SK-N-SH (cell line): ENCODE measurements at regions not wholly inside any gene's neighbourhood (a gene's known extent, or its start where the extent isn't known, plus 50 kb on each side); places are given as distances from the start of the nearest gene placed in this dataset.

ENCODE experiments used
- CTCF ChIA-PET: fragments of 300-600, 350-600 bp; formaldehyde crosslinking; extraction: SDS; loops from one replicate; lab custom pipeline; 2021; lab: Yijun Ruan, JAX
- POLR2A ChIA-PET: fragments of 350-600 bp; sonication (Branson Sonifier 250); formaldehyde crosslinking; extraction: SDS; loops from one replicate; lab custom pipeline; 2020; ENCODE audit warnings: antibody characterized with exemption, inconsistent platforms; lab: Yijun Ruan, JAX
- DNase-seq: peaks from one replicate; pipeline ENCODE4 v3.0.0; 2012
- H2AFZ ChIP-seq: fragments of 200-600 bp; sonication (generic); 2 replicates; pipeline ENCODE4 v1.8.1; 2016; ENCODE audit warnings: antibody characterized with exemption, mild to moderate bottlenecking, low read depth
- H3F3A ChIP-seq: fragments of 200-600 bp; sonication (generic); replicated peaks from 2 replicates; pipeline ENCODE3; 2016; ENCODE audit warnings: antibody characterized with exemption, mild to moderate bottlenecking; ENCODE audit not compliant: insufficient read depth
- H3K27ac ChIP-seq, 2 experiments: fragments of 200-500 bp in 1 of 2; fragments of 200-600 bp in 1 of 2; sonication (Bioruptor generic) in 1 of 2; sonication (generic), shearing (Covaris generic) in 1 of 2; 2 replicates each; pipeline versions ENCODE4 v1.5.1 to v1.6.1; 2014 to 2016; ENCODE audit warnings: low read depth in 2 of 2, inconsistent platforms in 1 of 2, low read length in 1 of 2, mild to moderate bottlenecking in 1 of 2, mixed read lengths in 1 of 2
- H3K27me3 ChIP-seq: fragments of 200-600 bp; sonication (generic), shearing (Covaris generic); 2 replicates; pipeline ENCODE4 v1.6.1; 2016; ENCODE audit warnings: mixed run types; ENCODE audit not compliant: insufficient read depth
- H3K36me3 ChIP-seq, 2 experiments: fragments of 200-500 bp in 1 of 2; fragments of 200-600 bp in 1 of 2; sonication (Bioruptor generic) in 1 of 2; sonication (generic) in 1 of 2; replicated peaks in 1 of 2; 2 replicates each; pipeline versions ENCODE3 to v1.5.1; 2014 to 2016; ENCODE audit warnings: low read length in 1 of 2, mild to moderate bottlenecking in 1 of 2; ENCODE audit not compliant: insufficient read depth in 2 of 2, control insufficient read depth in 1 of 2
- H3K4me1 ChIP-seq, 2 experiments: fragments of 200-500 bp in 1 of 2; fragments of 200-600 bp in 1 of 2; sonication (Bioruptor generic) in 1 of 2; sonication (generic), shearing (Covaris generic) in 1 of 2; 2 replicates each; pipeline versions ENCODE4 v1.5.1 to v1.6.1; 2014 to 2016; ENCODE audit warnings: low read depth in 1 of 2, low read length in 1 of 2, mixed run types in 1 of 2; ENCODE audit not compliant: insufficient read depth in 2 of 2, control insufficient read depth in 1 of 2
- H3K4me2 ChIP-seq: fragments of 200-600 bp; sonication (generic), shearing (Covaris generic); 2 replicates; pipeline ENCODE4 v1.6.1; 2017; ENCODE audit warnings: mixed run types
- H3K4me3 ChIP-seq, 2 experiments: fragments of 200-500 bp in 1 of 2; fragments of 200-600 bp in 1 of 2; sonication (Bioruptor generic) in 1 of 2; sonication (generic), shearing (Covaris generic) in 1 of 2; 2 replicates each; pipeline versions ENCODE4 v1.5.1 to v1.8.1; 2014 to 2016; ENCODE audit warnings: low read depth in 2 of 2, inconsistent platforms in 1 of 2, low read length in 1 of 2, mild to moderate bottlenecking in 1 of 2, mixed read lengths in 1 of 2, moderate library complexity in 1 of 2
- H3K79me2 ChIP-seq: fragments of 200-600 bp; sonication (generic); 2 replicates; pipeline ENCODE4 v1.8.1; 2017; ENCODE audit warnings: mild to moderate bottlenecking; ENCODE audit not compliant: insufficient read depth
- H3K9ac ChIP-seq: fragments of 200-600 bp; sonication (generic); 2 replicates; pipeline ENCODE4 v1.6.1; 2017; ENCODE audit warnings: mixed run types
- H3K9me2 ChIP-seq: fragments of 200-600 bp; sonication (generic); 2 replicates; pipeline ENCODE4 v1.6.1; 2017; ENCODE audit warnings: mixed run types
- H3K9me3 ChIP-seq: fragments of 200-600 bp; sonication (generic); 2 replicates; pipeline ENCODE4 v1.6.1; 2017; ENCODE audit warnings: mixed run types, mild to moderate bottlenecking, moderate library complexity
- H4K20me1 ChIP-seq: fragments of 200-600 bp; sonication (generic); 2 replicates; pipeline ENCODE4 v1.6.1; 2017; ENCODE audit warnings: mild to moderate bottlenecking, mixed run types; ENCODE audit not compliant: insufficient read depth
- CTCF ChIP-seq: fragments of 200-600 bp; sonication (generic); IDR thresholded peaks from 2 replicates; pipeline ENCODE4 v1.6.1; 2017; ENCODE audit warnings: antibody characterized with exemption, mild to moderate bottlenecking, moderate library complexity
- ELF1 ChIP-seq: IDR thresholded peaks from 2 replicates; pipeline ENCODE4 v1.4.0; 2012
- EP300 ChIP-seq, 2 experiments: IDR thresholded peaks; 2 replicates each; pipeline versions ENCODE4 v1.4.0 to v1.6.1; 2012; ENCODE audit warnings: borderline replicate concordance in 1 of 2, low read depth in 1 of 2, low read length in 1 of 2
- EZH2phosphoT487 ChIP-seq: fragments of 200-600 bp; sonication (generic); IDR thresholded peaks from 2 replicates; pipeline ENCODE4 v1.6.1; 2017; ENCODE audit warnings: low read depth, mixed run types, mild to moderate bottlenecking, antibody characterized with exemption, moderate library complexity, borderline replicate concordance
- FOXJ3 ChIP-seq: sonication (generic); formaldehyde crosslinking; IDR thresholded peaks from 2 replicates; pipeline ENCODE4 v1.5.1; 2020; ENCODE audit warnings: mild to moderate bottlenecking, missing genetic modification reagents
- FOXM1 ChIP-seq: IDR thresholded peaks from 2 replicates; pipeline ENCODE4 v1.4.0; 2012; ENCODE audit warnings: low read depth, mild to moderate bottlenecking
- GABPA ChIP-seq: IDR thresholded peaks from 2 replicates; pipeline ENCODE4 v1.4.0; 2012; ENCODE audit warnings: low read depth, mild to moderate bottlenecking
- GATA2 ChIP-seq: sonication (generic); formaldehyde crosslinking; IDR thresholded peaks from 2 replicates; pipeline ENCODE4 v1.5.0; 2020; ENCODE audit warnings: mild to moderate bottlenecking, missing genetic modification reagents
- JUND ChIP-seq: IDR thresholded peaks from 2 replicates; pipeline ENCODE4 v1.4.0; 2012
- MAX ChIP-seq: IDR thresholded peaks from 2 replicates; pipeline ENCODE4 v1.4.0; 2012; ENCODE audit warnings: low read depth
- MXI1 ChIP-seq: IDR thresholded peaks from 2 replicates; pipeline ENCODE4 v1.6.1; 2012; ENCODE audit warnings: mild to moderate bottlenecking, low read depth, low read length, improper control_type of control experiment
- NRF1 ChIP-seq: IDR thresholded peaks from 2 replicates; pipeline ENCODE4 v1.6.1; 2012; ENCODE audit warnings: low read depth, mild to moderate bottlenecking, low read length
- RAD21 ChIP-seq: IDR thresholded peaks from 2 replicates; pipeline ENCODE4 v1.6.1; 2012; ENCODE audit warnings: mild to moderate bottlenecking, low read length
- RCOR1 ChIP-seq: fragments of 150-350 bp; IDR thresholded peaks from 2 replicates; pipeline ENCODE4 v1.6.1; 2017; ENCODE audit warnings: antibody characterized with exemption, low read length
- RFX5 ChIP-seq: IDR thresholded peaks from 2 replicates; pipeline ENCODE4 v1.6.1; 2012; ENCODE audit warnings: mild to moderate bottlenecking, improper control_type of control experiment, low read length
- RXRA ChIP-seq: IDR thresholded peaks from 2 replicates; pipeline ENCODE4 v1.4.0; 2012; ENCODE audit warnings: low read depth, mild to moderate bottlenecking, borderline replicate concordance
- SIN3A ChIP-seq: IDR thresholded peaks from 2 replicates; pipeline ENCODE4 v1.6.1; 2012; ENCODE audit warnings: low read depth, mild to moderate bottlenecking, low read length, moderate library complexity, borderline replicate concordance
- TCF12 ChIP-seq: IDR thresholded peaks from 2 replicates; pipeline ENCODE4 v1.4.0; 2012
- USF2 ChIP-seq: fragments of 150-350 bp; IDR thresholded peaks from 2 replicates; pipeline ENCODE4 v1.6.1; 2017; ENCODE audit warnings: antibody characterized with exemption, low read length, low read depth, borderline replicate concordance
- ZBTB33 ChIP-seq: IDR thresholded peaks from 2 replicates; pipeline ENCODE4 v1.4.0; 2012; ENCODE audit warnings: low read depth, borderline replicate concordance
- WGBS: methylation state at CpG from one replicate; pipeline ENCODE4 v1.1.6; 2017; ENCODE audit warnings: low lambda C conversion rate; 5-methylcytosine and 5-hydroxymethylcytosine counted together

GRCh38 chr3:80055306-80055705 lies 287.5 kb upstream of the ROBO1 start:
- ChIA-PET CTCF (no interaction called here), POLR2A (no interaction called here)
- Histone ChIP-seq H3K27ac (no peak overlapping the region), H3K36me3 (no peaks in the 10 kb centered on the region), H3K4me3 (no peak overlapping the region), H3K9me2 (no peaks in the 10 kb centered on the region), H3K9ac (no peak overlapping the region), H3K9me3 (no peaks in the 10 kb centered on the region), H3K79me2 (no peaks in the 10 kb centered on the region), H3K4me1 (no peaks in the 10 kb centered on the region), H4K20me1 (no peaks in the 10 kb centered on the region), H3K4me2 (no peak overlapping the region), H2AFZ (no peak overlapping the region), H3K27me3 (no peaks in the 10 kb centered on the region), H3F3A (no peaks in the 10 kb centered on the region)
- WGBS: 46% methylated on average over 4 of the region's 4 CpGs
- DNase-seq: no peak
- TF ChIP-seq GATA2 (CRISPR knock-in tag) (no peak), ELF1 (no peak), JUND (no peak), RCOR1 (no peak), GABPA (no peak), EP300 (IDR thresholded peaks at IDR 0.05; ENCODE audit: borderline replicate concordance in 1 of 2, low read depth in 1 of 2, low read length in 1 of 2) (no peak), EZH2phosphoT487 (no peak), TCF12 (no peak), ZBTB33 (no peak), RFX5 (no peak), USF2 (no peak), NRF1 (no peak), MAX (no peak), FOXM1 (no peak), RXRA (no peak), CTCF (no peak), RAD21 (no peak), SIN3A (no peak), MXI1 (no peak), FOXJ3 (CRISPR knock-in tag) (no peak)
